Stimulated activated CD4-positive, alpha-beta T cell treated with anti-CD3 and anti-CD28 coated beads, Interleukin-2, amount 100 ng/mL, for 4 hours (primary cell): ENCODE measurements at regions not wholly inside any gene's neighbourhood (a gene's known extent, or its start where the extent isn't known, plus 50 kb on each side); places are given as distances from the start of the nearest gene placed in this dataset.
"Not testable (repeated sequence)": the region's sequence is repeated elsewhere in the genome, so short reads cannot be mapped to it uniquely, and the experiment has no call there.

Experiments used
- DNase-seq: peaks from one replicate; pipeline ENCODE4 v3.0.0-alpha.2; 2020; ENCODE audit warnings: low read depth

GRCh38 chr12:9411616-9412268 is 196.0 kb downstream of the KLRB1 start:
- DNase-seq = not testable (repeated sequence)

- not testable (repeated sequence) for DNase-seq
These were observed 199.2 kb upstream of the PZP start for GRCh38 chr12:9407425-9407748.

GRCh38 chr12:9406564-9407424 is 198.6 kb upstream of the PZP start:
- DNase-seq = no peak

GRCh38 chr12:9405886-9406563 is 197.8 kb upstream of the PZP start:
- no peak for DNase-seq

- DNase-seq = no peak
These were observed 196.5 kb upstream of the PZP start for GRCh38 chr12:9404469-9405260.

- DNase-seq = no peak
These were observed 195.8 kb upstream of the PZP start for GRCh38 chr12:9404031-9404430.

- not testable (repeated sequence) for DNase-seq
These were observed 194.3 kb upstream of the PZP start for GRCh38 chr12:9402432-9403040.

GRCh38 chr12:9396367-9396766 is 188.2 kb upstream of the PZP start:
- not testable (repeated sequence) for DNase-seq

- DNase-seq = not testable (repeated sequence)
These were observed 187.0 kb upstream of the PZP start for GRCh38 chr12:9395220-9395619.

GRCh38 chr12:9392842-9393241 is 184.6 kb upstream of the PZP start:
- no peak for DNase-seq

GRCh38 chr12:9391815-9392214 is 183.6 kb upstream of the PZP start:
- no peak for DNase-seq

- no peak for DNase-seq
These were observed 182.6 kb upstream of the PZP start for GRCh38 chr12:9390761-9391160.

GRCh38 chr12:9389796-9390195 is 181.6 kb upstream of the PZP start:
- no peak for DNase-seq

GRCh38 chr12:9388379-9388778 is 180.2 kb upstream of the PZP start:
- no peak for DNase-seq

GRCh38 chr12:9387450-9387849 is 179.3 kb upstream of the PZP start:
- DNase-seq = no peak

- no peak for DNase-seq
These were observed 175.4 kb upstream of the PZP start for GRCh38 chr12:9383585-9383984.

- no peak for DNase-seq
These were observed 173.4 kb upstream of the PZP start for GRCh38 chr12:9381619-9382018.

- no peak for DNase-seq
These were observed 172.5 kb upstream of the PZP start for GRCh38 chr12:9380650-9381049.

- no peak for DNase-seq
These were observed 171.0 kb upstream of the PZP start for GRCh38 chr12:9379023-9379742.

- DNase-seq = no peak
These were observed 170.2 kb upstream of the PZP start for GRCh38 chr12:9378430-9378835.

GRCh38 chr12:9372202-9372601 is 164.0 kb upstream of the PZP start:
- no peak for DNase-seq
